GM12873 (cell line): ENCODE measurements at regions not wholly inside any gene's neighbourhood (a gene's known extent, or its start where the extent isn't known, plus 50 kb on each side); places are given as distances from the start of the nearest gene placed in this dataset.
A peak's percentile ranks its signal among the peaks of the same experiment; 100 is the strongest.

Source experiments
- TF ChIP-seq, protein P1 (sequence below): IDR thresholded peaks from 2 replicates; pipeline ENCODE4 v1.5.1; 2012; ENCODE audit warnings: low read depth, mild to moderate bottlenecking, moderate library complexity, low read length, control low read depth; ENCODE audit not compliant: insufficient read depth; ENCODE audit errors: missing control alignments

DNA sequence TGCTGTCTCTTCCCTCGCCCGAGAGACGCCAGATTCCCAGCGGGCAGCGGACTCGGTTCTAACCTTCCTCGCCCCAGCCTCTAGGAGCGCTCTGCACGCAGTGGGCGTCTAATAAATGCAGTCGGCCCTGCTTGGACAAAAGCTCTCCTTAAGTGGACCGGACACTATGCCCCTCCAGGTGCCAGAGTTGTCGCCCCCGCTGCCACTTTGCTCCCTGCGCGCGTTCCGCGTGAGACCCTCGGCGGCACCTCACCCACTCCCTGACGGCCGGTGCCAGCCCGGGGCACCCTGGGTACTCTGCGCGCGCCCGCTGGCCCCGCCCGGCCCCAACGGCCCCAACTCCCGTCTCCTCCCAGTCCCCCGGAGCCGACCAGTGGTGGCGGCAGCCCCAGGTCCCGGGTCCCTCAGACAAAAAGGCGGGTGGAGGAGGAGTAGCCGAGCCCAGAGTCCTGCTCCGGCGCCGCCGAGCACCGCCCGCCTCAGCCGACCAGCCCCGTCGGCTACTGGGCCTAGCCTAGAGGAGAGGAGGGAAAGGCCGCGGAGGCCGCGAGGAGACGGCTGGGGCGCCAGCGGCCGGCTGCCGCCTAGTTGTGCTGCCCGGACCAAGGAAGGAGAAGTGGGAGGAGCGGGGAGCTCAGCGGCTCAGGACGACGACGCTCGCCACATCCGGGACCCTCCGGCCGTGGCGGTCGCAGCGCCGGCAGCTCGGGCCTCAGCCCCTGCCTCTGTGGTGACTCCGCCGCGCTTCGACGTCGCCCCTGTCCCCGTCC is 123.0 kb downstream of the GOSR1 start:
- TF ChIP-seq, protein P1, sequence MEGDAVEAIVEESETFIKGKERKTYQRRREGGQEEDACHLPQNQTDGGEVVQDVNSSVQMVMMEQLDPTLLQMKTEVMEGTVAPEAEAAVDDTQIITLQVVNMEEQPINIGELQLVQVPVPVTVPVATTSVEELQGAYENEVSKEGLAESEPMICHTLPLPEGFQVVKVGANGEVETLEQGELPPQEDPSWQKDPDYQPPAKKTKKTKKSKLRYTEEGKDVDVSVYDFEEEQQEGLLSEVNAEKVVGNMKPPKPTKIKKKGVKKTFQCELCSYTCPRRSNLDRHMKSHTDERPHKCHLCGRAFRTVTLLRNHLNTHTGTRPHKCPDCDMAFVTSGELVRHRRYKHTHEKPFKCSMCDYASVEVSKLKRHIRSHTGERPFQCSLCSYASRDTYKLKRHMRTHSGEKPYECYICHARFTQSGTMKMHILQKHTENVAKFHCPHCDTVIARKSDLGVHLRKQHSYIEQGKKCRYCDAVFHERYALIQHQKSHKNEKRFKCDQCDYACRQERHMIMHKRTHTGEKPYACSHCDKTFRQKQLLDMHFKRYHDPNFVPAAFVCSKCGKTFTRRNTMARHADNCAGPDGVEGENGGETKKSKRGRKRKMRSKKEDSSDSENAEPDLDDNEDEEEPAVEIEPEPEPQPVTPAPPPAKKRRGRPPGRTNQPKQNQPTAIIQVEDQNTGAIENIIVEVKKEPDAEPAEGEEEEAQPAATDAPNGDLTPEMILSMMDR = peak; percentile 75

DNA sequence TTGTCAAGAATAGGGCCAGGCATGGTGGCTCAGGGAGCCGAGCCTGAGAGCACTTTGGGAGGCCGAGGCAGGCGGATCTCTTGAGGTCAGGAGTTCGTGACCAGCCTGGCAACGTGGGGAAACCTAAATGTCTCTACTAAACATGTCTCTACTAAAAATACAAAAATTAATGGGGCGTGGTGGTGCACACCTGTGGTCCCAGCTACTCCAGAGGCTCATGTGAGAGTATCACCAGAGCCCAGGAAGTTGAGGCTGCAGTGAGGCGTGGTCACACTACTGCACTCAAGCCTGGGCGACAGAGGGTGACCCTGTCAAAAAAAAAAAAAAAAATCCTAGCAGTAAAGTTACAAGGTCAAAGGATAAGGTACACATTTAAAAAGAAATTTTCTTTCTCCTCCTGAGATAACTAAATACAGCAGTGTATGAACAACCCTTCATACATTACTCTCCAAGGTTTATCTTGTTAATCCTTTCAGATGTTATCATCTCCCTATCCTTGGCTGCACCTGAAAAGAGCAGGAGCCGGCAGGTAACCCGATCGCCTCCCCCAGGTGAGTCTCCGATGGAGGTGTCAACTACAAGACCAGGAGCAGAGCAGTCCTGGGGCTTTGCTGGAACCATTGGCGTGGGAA is 122.3 kb downstream of the GOSR1 start:
- TF ChIP-seq, protein P1 = no peak

DNA sequence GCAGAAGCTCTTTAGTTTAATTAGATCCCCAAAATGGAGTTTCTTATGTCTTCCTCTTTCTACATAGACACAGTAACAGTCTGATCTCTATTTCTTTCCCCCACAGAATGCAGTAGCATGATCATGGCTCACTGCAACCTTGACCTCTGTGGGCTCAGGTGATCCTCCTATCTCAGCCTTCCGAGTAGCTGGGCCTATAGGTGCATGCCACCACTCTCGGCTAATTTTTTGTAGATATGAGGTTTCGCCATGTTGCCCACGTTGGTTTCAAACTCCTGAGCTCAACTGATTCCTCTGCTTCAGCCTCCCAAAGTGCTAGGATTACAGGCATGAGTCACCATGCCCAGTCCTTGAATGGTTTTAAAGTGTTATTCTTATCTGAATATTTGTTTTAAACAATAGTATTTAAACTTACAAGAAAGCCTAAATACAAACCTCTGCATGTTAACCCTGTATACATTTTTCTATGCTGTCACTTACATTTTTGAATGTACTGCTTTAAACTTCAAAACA is 120.6 kb downstream of the GOSR1 start:
- TF ChIP-seq, protein P1 = no peak

DNA sequence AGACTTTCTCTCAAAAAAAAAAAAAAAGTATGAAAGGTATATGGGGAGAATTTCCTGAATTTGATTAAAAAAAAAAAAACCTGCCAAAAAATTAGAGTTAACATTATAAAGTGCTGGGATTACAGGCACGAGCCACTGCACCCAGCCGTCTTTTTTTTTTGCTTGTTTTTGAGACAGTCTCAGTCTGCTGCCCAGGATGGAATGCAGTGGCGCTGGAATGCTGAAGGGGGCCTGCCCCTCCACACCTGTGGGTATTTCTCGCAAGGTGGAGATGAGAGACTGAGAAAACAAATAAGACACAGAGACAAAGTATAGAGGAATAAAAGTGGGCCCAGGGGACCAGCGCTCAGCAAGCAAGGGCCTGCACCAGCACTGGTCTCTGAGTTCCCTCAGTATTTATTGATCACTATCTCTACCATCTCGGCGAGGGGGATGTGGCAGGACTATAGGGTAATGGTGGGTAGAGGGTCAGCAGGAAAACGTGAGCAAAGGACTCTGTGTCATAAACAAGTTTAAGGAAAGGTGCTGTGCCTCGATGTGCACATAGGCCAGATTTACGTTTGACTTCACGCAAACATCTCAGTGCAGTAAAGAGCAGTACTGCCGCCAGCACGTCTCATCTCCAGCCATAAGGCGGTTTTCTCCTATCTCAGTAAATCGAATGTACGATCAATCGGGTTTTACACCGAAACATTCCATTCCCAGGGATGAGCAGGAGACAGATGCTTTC is 117.2 kb downstream of the GOSR1 start:
- TF ChIP-seq, protein P1 = no peak

DNA sequence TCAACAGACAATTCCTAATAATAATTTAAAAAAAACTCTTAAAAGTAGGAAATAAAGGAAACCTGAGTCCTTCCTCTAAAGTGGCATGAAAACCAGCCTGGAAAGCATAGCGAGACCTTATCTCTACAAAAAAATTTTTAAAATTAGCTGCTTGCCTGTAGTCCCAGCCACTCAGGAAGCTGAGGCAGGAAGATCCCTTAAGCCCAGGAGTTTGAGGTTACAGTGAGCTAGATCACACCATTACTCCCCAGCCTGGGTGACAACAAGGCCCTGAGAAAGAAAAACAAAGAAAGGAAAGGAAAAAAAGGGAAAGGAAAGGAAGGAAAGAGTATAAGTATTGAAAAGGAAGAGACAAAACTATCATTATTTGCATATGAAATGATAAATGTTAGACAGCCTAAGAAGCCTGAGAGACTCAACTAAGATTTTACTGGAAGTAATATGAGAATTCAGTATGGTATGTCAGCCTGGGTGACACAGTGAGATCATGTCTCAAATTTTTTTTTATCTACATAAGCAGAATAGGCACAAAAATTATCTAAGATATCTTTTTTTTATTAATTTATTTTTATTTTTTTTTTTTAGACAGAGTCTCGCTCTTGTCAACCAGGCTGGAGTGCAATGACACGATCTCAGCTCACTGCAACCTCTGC is 113.0 kb downstream of the GOSR1 start:
- TF ChIP-seq, protein P1 = no peak

DNA sequence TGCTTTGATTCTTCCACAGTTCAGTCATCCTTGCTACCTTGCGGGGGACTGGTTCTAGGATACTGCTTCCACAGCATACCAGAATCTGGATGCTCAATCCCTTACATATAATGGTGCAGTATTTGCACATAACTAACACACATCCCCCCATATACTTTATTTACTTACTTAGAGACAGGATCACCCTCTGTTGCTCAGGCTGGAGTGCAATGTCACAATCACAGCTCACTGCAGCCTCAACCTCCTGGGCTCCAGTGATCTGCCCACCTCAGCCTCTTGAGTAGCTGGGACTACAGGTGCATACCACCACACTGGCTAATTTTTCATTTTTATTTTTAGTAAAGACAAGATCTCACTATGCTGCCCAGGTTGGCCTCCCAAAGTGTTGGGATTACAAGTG is 112.2 kb downstream of the GOSR1 start:
- TF ChIP-seq, protein P1 = no peak
